ENCODE measurements at regions not wholly inside any gene's neighbourhood (a gene's known extent, or its start where the extent isn't known, plus 50 kb on each side); places are given as distances from the start of the nearest gene placed in this dataset.

DNA sequence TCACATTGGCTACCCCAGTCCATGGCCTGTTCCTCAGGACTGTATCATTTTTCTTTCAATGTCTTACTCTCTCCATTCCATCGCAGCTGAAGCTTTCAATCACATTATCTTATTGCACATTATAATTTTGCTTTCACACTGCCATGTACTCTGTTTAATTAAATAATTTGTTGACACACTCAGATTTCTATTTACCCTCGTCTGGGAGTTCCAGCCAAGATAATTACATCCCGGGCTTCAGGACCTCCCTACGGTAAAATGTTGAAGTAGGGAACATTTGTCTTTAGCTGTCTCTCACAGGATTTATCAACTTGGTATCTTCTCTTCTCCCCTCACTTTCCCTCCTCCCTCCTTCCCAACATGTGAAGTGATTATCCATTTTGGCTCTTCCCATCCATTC, 177.2 kb upstream of the RASSF8 start:
- TF ChIP-seq, protein P1, sequence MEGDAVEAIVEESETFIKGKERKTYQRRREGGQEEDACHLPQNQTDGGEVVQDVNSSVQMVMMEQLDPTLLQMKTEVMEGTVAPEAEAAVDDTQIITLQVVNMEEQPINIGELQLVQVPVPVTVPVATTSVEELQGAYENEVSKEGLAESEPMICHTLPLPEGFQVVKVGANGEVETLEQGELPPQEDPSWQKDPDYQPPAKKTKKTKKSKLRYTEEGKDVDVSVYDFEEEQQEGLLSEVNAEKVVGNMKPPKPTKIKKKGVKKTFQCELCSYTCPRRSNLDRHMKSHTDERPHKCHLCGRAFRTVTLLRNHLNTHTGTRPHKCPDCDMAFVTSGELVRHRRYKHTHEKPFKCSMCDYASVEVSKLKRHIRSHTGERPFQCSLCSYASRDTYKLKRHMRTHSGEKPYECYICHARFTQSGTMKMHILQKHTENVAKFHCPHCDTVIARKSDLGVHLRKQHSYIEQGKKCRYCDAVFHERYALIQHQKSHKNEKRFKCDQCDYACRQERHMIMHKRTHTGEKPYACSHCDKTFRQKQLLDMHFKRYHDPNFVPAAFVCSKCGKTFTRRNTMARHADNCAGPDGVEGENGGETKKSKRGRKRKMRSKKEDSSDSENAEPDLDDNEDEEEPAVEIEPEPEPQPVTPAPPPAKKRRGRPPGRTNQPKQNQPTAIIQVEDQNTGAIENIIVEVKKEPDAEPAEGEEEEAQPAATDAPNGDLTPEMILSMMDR (IDR thresholded peaks at IDR 0.05): no peak
- no peak for TF ChIP-seq ZFX (IDR thresholded peaks at IDR 0.05; ENCODE audit: borderline replicate concordance)
